Hippocampal formation (tissue), 2 donors: ENCODE measurements at regions not wholly inside any gene's neighbourhood (a gene's known extent, or its start where the extent isn't known, plus 50 kb on each side); places are given as distances from the start of the nearest gene placed in this dataset.

Source experiments
- DNase-seq, 2 donors: peaks; one replicate each; lab custom pipeline; 2025; lab: John Stamatoyannopoulos, UW

- DNase-seq = no peak
Observed at GRCh38 chr14:97655169-97655948, 858.2 kb downstream of the VRK1 start.

- no peak for DNase-seq
Observed at GRCh38 chr14:97657609-97658008, 860.4 kb downstream of the VRK1 start.

- DNase-seq = no peak
Observed at GRCh38 chr14:97687944-97688630, 890.9 kb downstream of the VRK1 start.

GRCh38 chr14:97688631-97689336 lies 891.6 kb downstream of the VRK1 start:
- no peak for DNase-seq

GRCh38 chr14:97692084-97692483 lies 894.9 kb downstream of the VRK1 start:
- DNase-seq = no peak

- DNase-seq = no peak
Observed at GRCh38 chr14:97695456-97695981, 898.3 kb downstream of the VRK1 start.

GRCh38 chr14:97697772-97698171 lies 900.6 kb downstream of the VRK1 start:
- no peak for DNase-seq

GRCh38 chr14:97699026-97699425 lies 901.8 kb downstream of the VRK1 start:
- no peak for DNase-seq

- DNase-seq = no peak
Observed at GRCh38 chr14:97703006-97703760, 906.0 kb downstream of the VRK1 start.

GRCh38 chr14:97704316-97704885 lies 907.2 kb downstream of the VRK1 start:
- DNase-seq = no peak

- no peak for DNase-seq
Observed at GRCh38 chr14:97705107-97705506, 907.9 kb downstream of the VRK1 start.

GRCh38 chr14:97705976-97706375 lies 908.8 kb downstream of the VRK1 start:
- no peak for DNase-seq

- DNase-seq = no peak
Observed at GRCh38 chr14:97706819-97707218, 909.6 kb downstream of the VRK1 start.

- no peak for DNase-seq
Observed at GRCh38 chr14:97707603-97708002, 910.4 kb downstream of the VRK1 start.

- no peak for DNase-seq
Observed at GRCh38 chr14:97709552-97709951, 912.4 kb downstream of the VRK1 start.

GRCh38 chr14:97710726-97711125 lies 913.5 kb downstream of the VRK1 start:
- DNase-seq = no peak

GRCh38 chr14:97712471-97712870 lies 915.3 kb downstream of the VRK1 start:
- no peak for DNase-seq

GRCh38 chr14:97713023-97713422 lies 915.8 kb downstream of the VRK1 start:
- no peak for DNase-seq

- DNase-seq = no peak
Observed at GRCh38 chr14:97718886-97719442, 921.8 kb downstream of the VRK1 start.

GRCh38 chr14:97719931-97720330 lies 922.7 kb downstream of the VRK1 start:
- no peak for DNase-seq

- DNase-seq = no peak
Observed at GRCh38 chr14:97723351-97723750, 926.2 kb downstream of the VRK1 start.
